Thoracic aorta (tissue), 2 donors: ENCODE measurements at regions not wholly inside any gene's neighbourhood (a gene's known extent, or its start where the extent isn't known, plus 50 kb on each side); places are given as distances from the start of the nearest gene placed in this dataset.

Experiments used
- ATAC-seq: fragments of 150-250 bp; one replicate; pipeline ENCODE4 v1.8.0; 2017; ENCODE audit warnings: low read depth; ENCODE audit not compliant: insufficient number of reproducible peaks, low FRiP score
- DNase-seq: peaks from one replicate; pipeline ENCODE4 v3.0.0-alpha.2; 2020; ENCODE audit warnings: low spot score
- H3K27ac ChIP-seq, 2 donors: fragments of 200-600 bp; sonication (generic); 1 replicate in 1 of 2; 2 replicates in 1 of 2; pipeline ENCODE4 v1.5.1; 2016; ENCODE audit warnings: mild to moderate bottlenecking in 2 of 2, moderate library complexity in 2 of 2
- H3K27me3 ChIP-seq: fragments of 200-600 bp; sonication (generic); replicated peaks from 2 replicates; pipeline ENCODE4 v1.6.0; 2016; ENCODE audit warnings: mild to moderate bottlenecking; ENCODE audit not compliant: insufficient read depth
- H3K36me3 ChIP-seq: fragments of 200-600 bp; sonication (generic); one replicate; pipeline ENCODE4 v1.5.1; 2016
- H3K4me1 ChIP-seq, 2 donors: fragments of 200-600 bp; sonication (generic); 1 replicate in 1 of 2; 2 replicates in 1 of 2; pipeline versions ENCODE4 v1.5.1 to v1.6.0; 2016; ENCODE audit warnings: low read depth in 2 of 2, mild to moderate bottlenecking in 1 of 2; ENCODE audit not compliant: control insufficient read depth in 1 of 2
- H3K4me3 ChIP-seq: fragments of 200-600 bp; sonication (generic); 2 replicates; pipeline ENCODE4 v1.5.1; 2016; ENCODE audit warnings: mild to moderate bottlenecking
- H3K9me3 ChIP-seq: fragments of 200-600 bp; sonication (generic); 2 replicates; pipeline ENCODE4 v1.5.1; 2016
- CTCF ChIP-seq: fragments of 200-600 bp; sonication (generic); IDR thresholded peaks from one replicate; pipeline ENCODE4 v1.5.1; 2019; ENCODE audit warnings: antibody characterized with exemption

- H3K27ac ChIP-seq: no peak overlapping the region
- ATAC-seq (no peak), DNase-seq (no peak)
- no peaks in the 10 kb centered on the region for H3K4me1 ChIP-seq
- no peaks in the 10 kb centered on the region for H3K36me3 ChIP-seq
- no peaks in the 10 kb centered on the region for H3K9me3 ChIP-seq
- no peak overlapping the region for H3K4me3 ChIP-seq
- H3K27me3 ChIP-seq: no peaks in the 10 kb centered on the region
- TF ChIP-seq CTCF: no peak
These were observed 163.6 kb downstream of the GNAT3 start for GRCh38 chr7:80348223-80348622.

- H3K4me3 ChIP-seq: no peak overlapping the region
- no peak for TF ChIP-seq CTCF
- no peak overlapping the region for H3K27ac ChIP-seq
- H3K27me3 ChIP-seq: no peaks in the 10 kb centered on the region
- no peaks in the 10 kb centered on the region for H3K36me3 ChIP-seq
- no peaks in the 10 kb centered on the region for H3K9me3 ChIP-seq
- no peaks in the 10 kb centered on the region for H3K4me1 ChIP-seq
- no peak for DNase-seq
- ATAC-seq: no peak
These were observed 164.7 kb downstream of the GNAT3 start for GRCh38 chr7:80347173-80347572.

- no peak for ATAC-seq
- no peak for DNase-seq
- H3K27me3 ChIP-seq: no peaks in the 10 kb centered on the region
- no peak overlapping the region for H3K27ac ChIP-seq
- H3K9me3 ChIP-seq: no peaks in the 10 kb centered on the region
- no peak for TF ChIP-seq CTCF
- no peaks in the 10 kb centered on the region for H3K36me3 ChIP-seq
- no peaks in the 10 kb centered on the region for H3K4me1 ChIP-seq
- no peak overlapping the region for H3K4me3 ChIP-seq
These were observed 165.2 kb downstream of the GNAT3 start for GRCh38 chr7:80346704-80347103.

- no peaks in the 10 kb centered on the region for H3K36me3 ChIP-seq
- no peak for DNase-seq
- H3K4me3 ChIP-seq: no peak overlapping the region
- peaks cover 12 to 20% of the 10 kb centered on the region in 2 donors for H3K4me1 ChIP-seq
- H3K27ac ChIP-seq: no peak overlapping the region
- no peak for TF ChIP-seq CTCF
- no peaks in the 10 kb centered on the region for H3K9me3 ChIP-seq
- H3K27me3 ChIP-seq: no peaks in the 10 kb centered on the region
- no peak for ATAC-seq
These were observed 176.2 kb downstream of the GNAT3 start for GRCh38 chr7:80335511-80336231.

GRCh38 chr7:80334908-80335307 lies 177.0 kb downstream of the GNAT3 start:
- DNase-seq: no peak
- Histone ChIP-seq H3K27ac (no peak overlapping the region), H3K4me1 (peaks cover 12 to 20% of the 10 kb centered on the region in 2 donors), H3K4me3 (no peak overlapping the region), H3K27me3 (no peaks in the 10 kb centered on the region), H3K36me3 (no peaks in the 10 kb centered on the region), H3K9me3 (no peaks in the 10 kb centered on the region)
- TF ChIP-seq CTCF: no peak
- ATAC-seq: no peak
